Kidney (tissue), 13 donors: ENCODE measurements at regions not wholly inside any gene's neighbourhood (a gene's known extent, or its start where the extent isn't known, plus 50 kb on each side); places are given as distances from the start of the nearest gene placed in this dataset.

ENCODE experiments used
- DNase-seq, 5 donors: peaks; one replicate each; pipeline ENCODE4 v3.0.0-alpha.2; 2013 to 2020
- FAIRE-seq: peaks from 2 replicates; lab custom pipeline; 2012; peaks lifted over from hg19 to GRCh38; lab: Jason Lieb, UNC
- H3K27ac ChIP-seq, 2 donors: one replicate each; pipeline ENCODE4 v1.7.0; 2013; ENCODE audit warnings: low read depth in 2 of 2, low read length in 2 of 2, inconsistent platforms in 1 of 2
- H3K27me3 ChIP-seq: one replicate; pipeline ENCODE4 v1.7.1; 2013; ENCODE audit warnings: low read length, inconsistent platforms; ENCODE audit not compliant: control insufficient read depth, insufficient read depth
- H3K36me3 ChIP-seq, 3 donors: one replicate each; pipeline versions ENCODE4 v1.7.0 to v1.7.1; 2013; ENCODE audit warnings: low read length in 3 of 3, control low read depth in 1 of 3, inconsistent platforms in 1 of 3; ENCODE audit not compliant: insufficient read depth in 3 of 3, control insufficient read depth in 2 of 3
- H3K4me1 ChIP-seq, 3 donors: one replicate each; pipeline versions ENCODE4 v1.7.0 to v1.7.1; 2013; ENCODE audit warnings: low read length in 3 of 3, inconsistent platforms in 1 of 3, low read depth in 1 of 3; ENCODE audit not compliant: control insufficient read depth in 2 of 3, insufficient read depth in 2 of 3
- H3K4me3 ChIP-seq, 3 donors: one replicate each; pipeline versions ENCODE4 v1.7.0 to v1.8.1; 2013; ENCODE audit warnings: low read length in 3 of 3, control low read depth in 1 of 3, inconsistent platforms in 1 of 3
- H3K9ac ChIP-seq, 3 donors: one replicate each; pipeline versions ENCODE4 v1.7.0 to v1.7.1; 2013; ENCODE audit warnings: low read length in 3 of 3, control low read depth in 1 of 3, inconsistent platforms in 1 of 3
- H3K9me3 ChIP-seq, 3 donors: one replicate each; pipeline versions ENCODE4 v1.7.0 to v1.7.1; 2013; ENCODE audit warnings: low read length in 3 of 3, control low read depth in 1 of 3, inconsistent platforms in 1 of 3; ENCODE audit not compliant: control insufficient read depth in 2 of 3, insufficient read depth in 1 of 3
- intact Hi-C: fragments of 100-400 bp; cut with DNase I; formaldehyde crosslinking; loops from one replicate; pipeline ENCODE4 v1.11.1; 2022
- TF ChIP-seq, protein P1 (sequence below): IDR thresholded peaks from 3 replicates; pipeline ENCODE4 v1.5.1; 2012; ENCODE audit warnings: mild to moderate bottlenecking, moderate library complexity, borderline replicate concordance; ENCODE audit not compliant: insufficient read depth; ENCODE audit errors: extremely low read depth
- donor health status: control.
- donor health status: control.
- donor health status: control.
- donor health status: control.
- donor health status: control.
- donor health status: DM: yes; HTN: yes; CAD: no.
- donor health status: Normal renal cell carcinoma (clear cell type).

DNA sequence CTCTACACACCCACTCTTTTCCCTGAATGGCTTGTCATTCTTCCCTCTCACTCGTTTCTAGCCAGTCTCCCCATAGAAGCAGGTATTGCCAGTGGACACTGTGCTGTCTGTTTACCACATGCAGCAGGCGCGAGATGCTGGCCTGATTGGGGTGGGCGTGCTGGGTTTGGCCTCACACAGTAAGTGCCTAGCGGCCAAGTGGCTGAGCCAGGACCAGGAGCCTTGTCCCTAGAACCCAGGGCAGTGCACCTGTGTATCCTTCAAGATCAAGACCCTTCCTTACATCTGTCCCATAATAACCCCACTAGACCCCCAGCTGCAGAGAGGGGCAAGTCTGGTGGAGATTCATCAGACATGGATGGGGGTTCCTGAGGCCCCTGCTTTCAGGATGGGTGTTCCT lies 112.8 kb upstream of the IRX4 start:
- DNase-seq (no peak), FAIRE-seq (no peak)
- no peaks in the 10 kb centered on the region for H3K4me1 ChIP-seq
- H3K27me3 ChIP-seq: no peaks in the 10 kb centered on the region
- H3K4me3 ChIP-seq: no peak overlapping the region
- intact Hi-C loops: no loop called here
- no peak overlapping the region for H3K27ac ChIP-seq
- no peak overlapping the region for H3K9ac ChIP-seq
- TF ChIP-seq, protein P1, sequence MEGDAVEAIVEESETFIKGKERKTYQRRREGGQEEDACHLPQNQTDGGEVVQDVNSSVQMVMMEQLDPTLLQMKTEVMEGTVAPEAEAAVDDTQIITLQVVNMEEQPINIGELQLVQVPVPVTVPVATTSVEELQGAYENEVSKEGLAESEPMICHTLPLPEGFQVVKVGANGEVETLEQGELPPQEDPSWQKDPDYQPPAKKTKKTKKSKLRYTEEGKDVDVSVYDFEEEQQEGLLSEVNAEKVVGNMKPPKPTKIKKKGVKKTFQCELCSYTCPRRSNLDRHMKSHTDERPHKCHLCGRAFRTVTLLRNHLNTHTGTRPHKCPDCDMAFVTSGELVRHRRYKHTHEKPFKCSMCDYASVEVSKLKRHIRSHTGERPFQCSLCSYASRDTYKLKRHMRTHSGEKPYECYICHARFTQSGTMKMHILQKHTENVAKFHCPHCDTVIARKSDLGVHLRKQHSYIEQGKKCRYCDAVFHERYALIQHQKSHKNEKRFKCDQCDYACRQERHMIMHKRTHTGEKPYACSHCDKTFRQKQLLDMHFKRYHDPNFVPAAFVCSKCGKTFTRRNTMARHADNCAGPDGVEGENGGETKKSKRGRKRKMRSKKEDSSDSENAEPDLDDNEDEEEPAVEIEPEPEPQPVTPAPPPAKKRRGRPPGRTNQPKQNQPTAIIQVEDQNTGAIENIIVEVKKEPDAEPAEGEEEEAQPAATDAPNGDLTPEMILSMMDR: no peak
- H3K9me3 ChIP-seq: no peaks in the 10 kb centered on the region
- H3K36me3 ChIP-seq: no peaks in the 10 kb centered on the region

- no peaks in the 10 kb centered on the region for H3K4me1 ChIP-seq
- no peak for DNase-seq
- TF ChIP-seq, protein P1: no peak
- peaks cover 0 to 2% (median 2%) of the 10 kb centered on the region in 3 donors for H3K9me3 ChIP-seq
- no peak overlapping the region for H3K4me3 ChIP-seq
- H3K27ac ChIP-seq: no peak overlapping the region
- H3K9ac ChIP-seq: no peak overlapping the region
- intact Hi-C loops: no loop called here
- no peaks in the 10 kb centered on the region for H3K27me3 ChIP-seq
- no peak for FAIRE-seq
- H3K36me3 ChIP-seq: no peaks in the 10 kb centered on the region
These were observed 104.7 kb upstream of the IRX4 start for GRCh38 chr5:1987471-1987870.

GRCh38 chr5:1985781-1986180 lies 103.1 kb upstream of the IRX4 start:
- Histone ChIP-seq H3K27me3 (no peaks in the 10 kb centered on the region), H3K9me3 (peaks cover 0 to 2% (median 2%) of the 10 kb centered on the region in 3 donors), H3K36me3 (no peaks in the 10 kb centered on the region), H3K4me3 (no peak overlapping the region), H3K9ac (no peak overlapping the region), H3K27ac (no peak overlapping the region), H3K4me1 (no peaks in the 10 kb centered on the region)
- intact Hi-C loops: no loop called here
- TF ChIP-seq, protein P1: no peak
- DNase-seq: no peak
- no peak for FAIRE-seq
